GM18951 (cell line): ENCODE measurements at regions not wholly inside any gene's neighbourhood (a gene's known extent, or its start where the extent isn't known, plus 50 kb on each side); places are given as distances from the start of the nearest gene placed in this dataset.

ENCODE experiments used
- POLR2A ChIP-seq: IDR thresholded peaks from 4 replicates; pipeline ENCODE4 v1.6.1; 2011; ENCODE audit warnings: mild to moderate bottlenecking; ENCODE audit not compliant: insufficient read length, insufficient read depth; ENCODE audit errors: extremely low read depth
- in situ Hi-C: fragments of 300-500 bp; cut with MboI; formaldehyde crosslinking; loops from one replicate; pipeline ENCODE4 v1.12.0; 2022; ENCODE audit warnings: low sequenced_read_pairs, mixed read lengths, inconsistent platforms; ENCODE audit not compliant: unreplicated experiment

DNA sequence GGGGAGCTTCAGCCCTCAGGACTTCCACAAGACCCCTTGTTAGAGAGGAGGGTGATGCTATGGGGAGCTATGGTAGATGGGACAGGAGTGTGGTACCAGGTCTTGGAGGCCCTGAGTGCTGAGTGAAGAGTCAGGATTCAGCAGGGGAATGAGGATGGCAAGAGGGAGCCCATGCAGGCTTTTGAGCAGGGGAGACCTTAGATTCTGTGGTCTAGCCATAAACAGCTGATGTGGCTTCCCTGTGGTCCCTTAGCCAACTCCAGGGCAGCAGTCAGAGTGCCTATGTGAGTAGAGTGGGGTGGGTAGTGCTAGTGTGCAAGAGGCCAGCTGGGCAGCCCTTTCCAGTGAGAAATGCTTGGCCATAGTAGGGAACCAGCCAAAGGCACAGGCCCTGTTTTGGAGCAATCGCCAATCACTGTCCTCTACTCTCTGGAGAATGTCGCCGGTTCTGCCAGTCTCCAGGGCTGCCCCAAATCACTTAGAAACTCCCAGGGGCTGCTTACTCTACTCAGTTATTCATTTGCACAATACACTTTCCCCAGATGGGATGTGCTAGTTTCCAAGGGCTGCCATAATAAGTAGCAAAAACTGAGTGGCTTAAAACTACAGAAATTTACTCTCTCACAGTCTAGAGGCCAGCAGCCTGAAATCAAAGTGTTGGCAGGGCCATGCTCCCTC lies 310.5 kb downstream of the SMAD2 start:
- no peak for TF ChIP-seq POLR2A
- in situ Hi-C loops: no loop called here

DNA sequence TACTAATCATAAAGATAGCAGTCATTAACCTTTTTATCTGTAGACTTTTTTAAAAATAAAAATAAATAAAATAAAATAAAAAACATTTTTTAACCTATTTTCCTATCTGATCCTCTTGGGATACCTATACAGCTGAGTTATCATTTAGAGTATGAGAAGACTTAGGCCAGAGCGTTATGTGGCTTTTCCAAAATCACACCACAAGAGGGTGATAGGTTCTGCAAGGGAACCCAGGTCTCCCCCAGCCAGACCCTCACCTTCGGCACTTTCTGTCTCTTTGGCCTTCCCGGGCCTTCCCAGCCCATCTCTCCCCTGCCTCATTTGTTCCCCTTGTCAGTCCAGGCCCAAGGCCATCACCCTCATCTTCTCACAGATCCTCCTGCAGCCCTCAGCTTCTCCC lies 311.7 kb downstream of the SMAD2 start:
- no peak for TF ChIP-seq POLR2A
- in situ Hi-C loops: no loop called here

DNA sequence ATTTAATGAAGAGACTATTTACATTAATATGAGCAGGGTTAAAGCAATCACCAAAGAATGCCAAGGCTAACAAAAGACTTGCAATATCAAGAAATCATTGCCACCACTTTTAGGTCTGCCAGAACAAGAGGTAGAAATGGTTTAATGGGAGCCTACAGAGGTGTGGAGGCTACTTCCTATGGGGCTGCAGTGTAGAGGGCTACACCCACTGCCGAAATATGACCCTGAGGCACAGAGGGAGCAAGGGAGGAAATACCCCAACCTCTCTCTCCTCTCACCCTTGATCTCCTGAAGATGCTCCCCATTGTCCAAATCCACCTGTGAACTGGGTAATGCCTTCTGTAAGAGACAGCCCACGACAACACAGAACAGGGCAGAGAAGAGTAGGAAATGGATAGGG lies 315.4 kb downstream of the SMAD2 start:
- TF ChIP-seq POLR2A: no peak
- in situ Hi-C loops: no loop called here

DNA sequence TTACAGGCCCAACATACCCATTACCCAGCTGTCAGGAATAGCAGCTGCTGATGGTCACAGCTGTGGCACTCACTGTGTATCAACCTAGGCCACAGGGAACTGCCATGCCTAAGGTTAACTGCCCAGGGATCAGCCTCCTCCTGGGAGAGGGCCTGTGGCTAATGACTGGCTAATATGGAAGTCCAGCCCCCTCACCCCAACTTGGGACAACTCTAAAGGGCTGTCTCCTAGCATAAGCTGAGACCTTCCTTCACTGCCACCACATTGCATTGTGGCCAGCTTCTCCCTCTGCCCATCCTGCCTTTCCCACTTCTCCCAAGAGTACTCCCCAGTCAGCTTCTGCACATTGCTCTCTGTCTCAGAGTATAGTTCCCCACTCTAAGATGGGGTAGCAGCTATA lies 316.5 kb downstream of the SMAD2 start:
- no peak for TF ChIP-seq POLR2A
- in situ Hi-C loops: no loop called here

DNA sequence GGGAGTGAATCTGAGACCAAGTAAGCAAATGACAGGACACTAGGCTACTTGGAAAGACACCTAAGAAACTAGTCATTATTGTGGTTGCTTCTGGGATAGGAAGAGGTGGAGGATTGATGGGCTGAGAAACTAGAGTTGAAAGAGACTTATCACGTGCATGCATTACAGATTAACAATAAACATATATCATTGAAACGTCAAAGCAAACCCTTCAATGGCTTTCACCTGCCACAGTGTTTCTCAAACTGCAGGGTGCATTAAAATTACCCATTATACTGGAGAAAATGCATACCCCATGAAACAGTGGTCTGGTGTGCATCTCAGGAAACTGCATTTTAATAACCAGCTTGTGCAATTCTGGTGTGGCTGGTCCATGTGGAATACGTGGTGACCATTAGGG lies 318.8 kb downstream of the SMAD2 start:
- in situ Hi-C loops: no loop called here

DNA sequence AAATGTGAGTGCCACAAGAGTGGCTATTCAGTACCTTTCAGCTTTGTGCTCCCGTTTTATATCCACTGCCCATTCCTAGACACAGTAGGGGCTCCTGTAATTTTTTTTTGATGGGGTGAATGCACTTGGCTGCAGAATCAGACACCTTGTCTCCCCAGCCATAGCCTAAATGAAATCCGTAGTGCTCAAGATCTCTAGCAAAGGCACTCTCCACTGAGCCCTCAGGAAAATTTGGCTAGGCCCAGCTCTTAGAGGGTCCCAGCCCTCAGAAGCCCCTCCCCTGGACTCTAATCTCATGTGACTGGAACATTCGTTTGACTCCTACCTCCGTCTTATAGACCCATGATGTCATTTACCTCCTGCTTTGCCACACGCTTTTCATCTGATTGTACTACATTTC lies 323.9 kb downstream of the SMAD2 start:
- in situ Hi-C loops: no loop called here
- no peak for TF ChIP-seq POLR2A

More for the DNA sequence above, 318.8 kb downstream of the SMAD2 start:
- no peak for TF ChIP-seq POLR2A

DNA sequence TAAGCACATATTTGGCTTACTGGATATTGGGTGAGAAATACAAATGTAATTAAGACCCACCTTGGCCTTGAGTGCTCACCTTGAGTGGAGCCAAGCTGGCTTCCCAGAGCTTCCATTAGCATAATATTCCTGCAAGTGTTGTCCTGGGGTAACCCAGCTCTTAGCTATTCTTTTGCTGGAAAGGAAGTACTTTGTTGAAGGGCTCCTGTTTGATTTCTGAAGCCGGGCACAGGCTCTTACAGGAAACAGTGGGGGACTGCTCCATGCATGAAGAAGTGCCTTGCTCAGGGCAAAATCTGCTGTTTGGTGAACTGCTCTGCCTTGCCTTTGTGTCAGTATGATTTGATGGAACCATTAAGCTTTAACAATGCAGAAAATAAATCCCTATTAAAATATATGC lies 325.4 kb downstream of the SMAD2 start:
- in situ Hi-C loops: no loop called here
- no peak for TF ChIP-seq POLR2A

DNA sequence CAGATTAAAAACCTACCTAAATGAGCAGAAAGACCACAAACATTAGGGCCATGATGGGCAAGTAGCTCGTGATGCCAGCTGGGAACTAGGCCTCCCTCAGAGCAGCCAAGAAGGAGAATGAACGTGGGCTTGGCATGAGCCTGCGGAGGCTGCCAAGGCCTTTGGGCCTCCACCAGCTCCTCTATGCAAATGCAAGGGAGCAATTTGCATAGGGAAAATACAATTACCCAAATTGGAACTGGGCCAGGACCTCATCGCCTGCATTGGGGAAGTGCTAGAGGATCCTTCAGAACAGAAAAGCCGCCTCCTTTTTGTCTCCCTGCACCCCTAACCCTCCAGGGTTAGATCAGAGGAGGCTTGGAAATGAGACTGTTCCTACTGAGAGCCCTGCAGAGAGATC lies 326.4 kb downstream of the SMAD2 start:
- TF ChIP-seq POLR2A: no peak
- in situ Hi-C loops: no loop called here

DNA sequence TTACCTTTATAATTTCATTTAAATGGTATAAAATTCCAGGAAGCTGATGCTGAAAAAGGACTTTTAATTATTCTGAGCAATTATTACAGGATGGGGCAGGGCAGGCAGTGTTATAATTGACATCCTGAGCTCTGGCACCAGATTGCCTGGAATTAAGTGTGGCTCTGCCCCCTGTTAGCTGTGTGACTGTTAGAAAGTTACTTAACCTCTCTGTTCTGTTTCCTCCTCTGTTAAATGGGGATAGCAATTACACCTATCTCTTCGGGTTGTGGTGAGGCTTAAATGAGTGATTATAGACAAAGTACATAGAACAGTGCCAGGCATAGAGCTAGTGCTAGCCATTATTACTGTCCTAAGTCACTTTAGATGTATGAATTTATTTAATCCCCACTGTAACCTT lies 327.3 kb downstream of the SMAD2 start:
- no peak for TF ChIP-seq POLR2A
- in situ Hi-C loops: no loop called here

DNA sequence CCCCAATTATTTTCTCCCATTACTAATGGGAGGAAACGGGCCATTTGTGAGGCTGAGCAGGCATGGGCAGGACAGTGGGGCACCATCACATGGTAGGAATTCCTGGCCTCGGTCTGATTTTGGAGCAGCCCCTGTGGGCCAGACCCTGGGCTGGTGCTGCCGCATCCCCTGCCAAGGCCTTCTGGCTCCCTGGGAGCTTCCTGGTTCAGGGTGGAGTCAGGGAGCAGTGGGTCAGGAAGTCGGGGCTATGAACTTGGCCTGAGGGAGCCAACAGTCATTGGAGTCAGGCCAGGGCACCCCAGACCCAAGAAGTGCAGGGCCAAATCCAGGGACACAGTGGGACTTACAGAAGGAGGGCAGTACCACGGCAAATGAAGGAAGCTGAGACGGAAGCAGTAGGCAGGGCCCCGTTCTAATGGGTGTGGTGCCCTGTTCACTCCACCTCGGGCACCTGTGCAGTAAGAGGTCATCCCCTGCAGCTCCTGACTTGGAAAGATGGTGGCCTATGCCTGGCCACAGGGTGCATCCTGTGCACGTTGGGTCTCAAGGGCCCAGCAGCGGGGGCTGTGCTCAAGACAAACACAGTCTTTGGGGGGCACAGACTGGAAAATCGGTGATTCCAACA lies 328.1 kb downstream of the SMAD2 start:
- TF ChIP-seq POLR2A: no peak

DNA sequence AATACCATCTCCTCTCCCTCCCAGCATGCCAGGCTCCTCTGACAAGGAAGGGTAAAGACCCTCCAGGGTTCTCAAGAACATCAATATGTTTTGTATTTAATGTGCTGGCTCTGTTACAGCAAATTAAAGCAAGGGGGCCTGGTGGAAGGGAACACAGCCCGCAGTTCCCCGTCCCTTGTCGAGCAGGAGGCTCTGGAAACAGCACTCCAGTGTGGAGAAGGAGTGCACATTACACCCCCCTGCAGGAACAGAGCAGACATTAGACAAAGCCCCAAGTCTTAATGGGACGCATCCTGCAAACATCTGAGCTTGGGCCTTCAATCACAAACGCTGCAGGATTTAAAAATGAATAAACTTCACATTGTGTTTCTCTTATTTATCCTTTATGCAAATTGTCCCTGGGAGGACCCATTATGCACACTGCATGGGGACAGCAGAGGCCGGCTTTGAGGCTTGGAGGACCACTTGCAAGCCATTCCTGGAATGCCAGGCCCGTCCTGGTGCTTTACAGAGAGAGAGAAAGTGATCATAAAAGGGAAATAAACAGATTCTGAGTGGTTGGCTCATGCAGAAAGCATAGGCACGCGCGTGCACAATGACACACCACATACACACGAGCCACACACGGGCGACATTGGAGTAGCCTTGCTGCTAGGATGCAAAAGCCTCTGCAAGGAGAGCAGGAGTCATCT lies 328.7 kb downstream of the SMAD2 start:
- in situ Hi-C loops: no loop called here
- no peak for TF ChIP-seq POLR2A

More for the DNA sequence above, 328.1 kb downstream of the SMAD2 start:
- in situ Hi-C loops: no loop called here

DNA sequence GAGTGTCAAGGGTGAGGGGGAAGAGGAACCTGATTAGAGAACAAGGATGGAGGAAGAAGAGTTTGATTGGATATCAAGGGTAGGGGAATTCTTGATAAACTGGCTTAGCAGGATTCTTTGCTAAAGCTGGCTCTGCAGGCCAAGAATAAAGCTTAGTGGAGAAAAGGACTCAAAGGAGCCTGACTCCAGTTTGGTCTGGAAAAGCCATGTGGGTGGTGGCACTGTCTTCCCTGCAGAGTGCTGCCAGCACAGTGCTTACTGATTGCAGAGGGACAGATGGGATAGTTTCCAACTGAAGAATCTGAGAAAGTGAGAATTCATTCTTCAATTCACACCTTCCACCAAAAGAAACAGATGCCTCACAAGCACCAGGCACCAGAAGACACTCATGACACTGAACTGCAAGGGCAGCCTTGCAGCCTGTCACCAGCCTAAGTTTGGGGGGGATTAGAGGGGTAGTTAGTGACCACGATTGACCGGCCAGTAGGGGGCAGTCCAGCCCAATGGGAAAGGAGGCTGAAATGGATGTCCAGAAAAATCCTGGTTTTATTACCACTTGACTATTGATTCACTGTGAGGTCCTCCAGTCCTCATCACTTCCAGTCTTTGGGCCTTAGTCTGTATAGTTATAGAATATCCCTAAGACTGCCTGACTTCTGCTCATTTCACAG lies 334.5 kb downstream of the SMAD2 start:
- in situ Hi-C loops: no loop called here
- TF ChIP-seq POLR2A: no peak

DNA sequence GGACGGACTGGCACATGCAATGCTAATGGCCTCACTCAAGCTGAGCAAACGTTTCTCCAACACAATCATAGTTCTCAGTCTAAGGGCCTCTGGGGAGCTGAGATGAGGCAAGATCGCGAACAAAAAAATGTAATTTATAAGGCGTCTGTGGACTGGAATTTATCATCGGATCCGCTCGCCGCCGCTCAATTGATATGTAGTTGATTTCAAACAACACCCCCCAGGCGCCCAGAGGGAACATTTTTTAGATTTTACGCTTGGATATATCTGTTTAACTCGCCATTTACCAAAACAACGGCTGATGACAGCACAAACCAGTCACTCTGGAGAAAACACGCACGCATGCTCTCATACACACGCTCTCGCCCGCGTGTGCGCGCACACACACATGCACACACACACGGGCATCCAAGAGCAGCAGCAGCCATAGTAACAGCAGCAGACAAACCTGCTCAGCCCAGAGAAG lies 335.8 kb downstream of the SMAD2 start:
- in situ Hi-C loops: no loop called here
- no peak for TF ChIP-seq POLR2A
